IMR-90 (cell line): ENCODE measurements at regions not wholly inside any gene's neighbourhood (a gene's known extent, or its start where the extent isn't known, plus 50 kb on each side); places are given as distances from the start of the nearest gene placed in this dataset.

ENCODE experiments used
- ATAC-seq: fragments of 200-7000 bp; cut with Tn5 transposase; 2 replicates; pipeline ENCODE4 v1.9.1; 2020; ENCODE audit warnings: low read depth, mild to moderate bottlenecking, moderate library complexity
- BruUV-seq: library from RNA; stranded (reverse); fragments of 400-500 nt; replicated peaks from 2 replicates; lab custom pipeline; 2021; lab: Mats Ljungman, UMichigan
- CTCF ChIA-PET: fragments of 300-600 bp; formaldehyde crosslinking; extraction: SDS; loops from one replicate; lab custom pipeline; 2021; ENCODE audit warnings: antibody characterized with exemption; lab: Yijun Ruan, JAX
- POLR2A ChIA-PET: fragments of 300-600 bp; sonication (Branson Sonifier 250); formaldehyde crosslinking; loops from one replicate; lab custom pipeline; 2022; ENCODE audit warnings: antibody characterized with exemption; ENCODE audit not compliant: unreplicated experiment; lab: Charles Lee
- DNase-seq: peaks from one replicate; pipeline ENCODE4 v3.0.0; 2013
- H2AFZ ChIP-seq: replicated peaks from 2 replicates; pipeline ENCODE3; 2013; ENCODE audit warnings: low read length, mild to moderate bottlenecking; ENCODE audit not compliant: poor library complexity
- H2AK5ac ChIP-seq: 2 replicates; pipeline ENCODE4 v1.6.1; 2013; ENCODE audit warnings: low read depth, low read length, inconsistent platforms
- H2AK9ac ChIP-seq: replicated peaks from 2 replicates; pipeline ENCODE3; 2013; ENCODE audit warnings: mild to moderate bottlenecking, low read depth, low read length, moderate library complexity; ENCODE audit not compliant: poor library complexity
- H2BK120ac ChIP-seq: 2 replicates; pipeline ENCODE4 v1.6.1; 2013; ENCODE audit warnings: low read depth, low read length, inconsistent platforms
- H2BK15ac ChIP-seq: 3 replicates; pipeline ENCODE4 v1.6.1; 2013; ENCODE audit warnings: low read depth, low read length, inconsistent platforms
- H2BK20ac ChIP-seq: 2 replicates; pipeline ENCODE4 v1.6.1; 2013; ENCODE audit warnings: low read depth, mild to moderate bottlenecking, inconsistent platforms, low read length, moderate library complexity
- H2BK5ac ChIP-seq: 2 replicates; pipeline ENCODE4 v1.6.1; 2013; ENCODE audit warnings: mild to moderate bottlenecking, low read depth, low read length, inconsistent platforms; ENCODE audit not compliant: poor library complexity, severe bottlenecking
- H3K14ac ChIP-seq: replicated peaks from 2 replicates; pipeline ENCODE4 v1.6.1; 2013; ENCODE audit warnings: low read depth, low read length, inconsistent platforms
- H3K18ac ChIP-seq: 2 replicates; pipeline ENCODE4 v1.6.1; 2013; ENCODE audit warnings: low read depth, low read length, control low read depth
- H3K23ac ChIP-seq: 2 replicates; pipeline ENCODE4 v1.6.1; 2013; ENCODE audit warnings: low read depth, low read length, inconsistent platforms
- H3K27ac ChIP-seq: 2 replicates; pipeline ENCODE4 v1.5.1; 2013; ENCODE audit warnings: mild to moderate bottlenecking, control low read depth, low read length; ENCODE audit not compliant: insufficient read depth
- H3K27me3 ChIP-seq: 2 replicates; pipeline ENCODE4 v1.6.1; 2013; ENCODE audit warnings: low read length; ENCODE audit not compliant: control insufficient read depth, insufficient read depth
- H3K36me3 ChIP-seq: 2 replicates; pipeline ENCODE4 v1.6.1; 2013; ENCODE audit warnings: low read length, mixed read lengths; ENCODE audit not compliant: control insufficient read depth, insufficient read depth
- H3K4ac ChIP-seq: 2 replicates; pipeline ENCODE4 v1.6.1; 2013; ENCODE audit warnings: low read depth, low read length, inconsistent platforms
- H3K4me1 ChIP-seq: 2 replicates; pipeline ENCODE4 v1.6.1; 2013; ENCODE audit warnings: low read length, mixed read lengths; ENCODE audit not compliant: control insufficient read depth, insufficient read depth
- H3K4me2 ChIP-seq: 2 replicates; pipeline ENCODE4 v1.6.1; 2013; ENCODE audit warnings: low read depth, mild to moderate bottlenecking, control low read depth, low read length, moderate library complexity
- H3K4me3 ChIP-seq: 2 replicates; pipeline ENCODE4 v1.5.1; 2013; ENCODE audit warnings: low read depth, mild to moderate bottlenecking, control low read depth, low read length, moderate library complexity; ENCODE audit not compliant: insufficient read depth
- H3K56ac ChIP-seq: 2 replicates; pipeline ENCODE4 v1.6.1; 2013; ENCODE audit warnings: low read length, inconsistent platforms; ENCODE audit not compliant: insufficient read depth; ENCODE audit errors: extremely low read depth
- H3K79me1 ChIP-seq, 2 experiments: 2 replicates each; pipeline ENCODE4 v1.6.1; 2013; ENCODE audit warnings: low read length in 2 of 2, inconsistent platforms in 1 of 2, low read depth in 1 of 2
- H3K9ac ChIP-seq: 2 replicates; pipeline ENCODE4 v1.6.1; 2013; ENCODE audit warnings: low read depth, low read length, control low read depth
- H3K9me1 ChIP-seq: 2 replicates; pipeline ENCODE4 v1.6.1; 2013; ENCODE audit warnings: low read length, inconsistent platforms; ENCODE audit not compliant: insufficient read depth
- H3K9me3 ChIP-seq: 2 replicates; pipeline ENCODE4 v1.6.1; 2013; ENCODE audit warnings: low read length; ENCODE audit not compliant: control insufficient read depth, insufficient read depth
- H4K20me1 ChIP-seq: 2 replicates; pipeline ENCODE4 v1.6.1; 2013; ENCODE audit warnings: low read length, inconsistent platforms; ENCODE audit not compliant: insufficient read depth
- H4K5ac ChIP-seq: 2 replicates; pipeline ENCODE4 v1.6.1; 2013; ENCODE audit warnings: mild to moderate bottlenecking, low read depth, low read length, control low read depth
- H4K8ac ChIP-seq, 2 experiments: 2 replicates each; pipeline ENCODE4 v1.6.1; 2013; ENCODE audit warnings: low read depth in 2 of 2, low read length in 2 of 2, control low read depth in 1 of 2, inconsistent platforms in 1 of 2
- H4K91ac ChIP-seq: 2 replicates; pipeline ENCODE4 v1.6.1; 2013; ENCODE audit warnings: low read depth, low read length, inconsistent platforms; ENCODE audit not compliant: insufficient read depth
- BHLHE40 ChIP-seq: fragments of 150-350 bp; IDR thresholded peaks from 2 replicates; pipeline ENCODE4 v1.6.1; 2016; ENCODE audit warnings: mild to moderate bottlenecking, low read depth, low read length
- CEBPB ChIP-seq: IDR thresholded peaks from 2 replicates; pipeline ENCODE4 v1.6.1; 2012; ENCODE audit warnings: low read depth, low read length, improper control_type of control experiment
- CHD1 ChIP-seq: IDR thresholded peaks from 2 replicates; pipeline ENCODE4 v1.6.1; 2012; ENCODE audit warnings: low read depth, low read length, improper control_type of control experiment
- ELK1 ChIP-seq: fragments of 150-350 bp; IDR thresholded peaks from 2 replicates; pipeline ENCODE4 v1.6.1; 2016; ENCODE audit warnings: low read depth, mild to moderate bottlenecking, low read length, moderate library complexity, borderline replicate concordance
- FOS ChIP-seq: fragments of 150-350 bp; IDR thresholded peaks from 2 replicates; pipeline ENCODE4 v1.6.1; 2016; ENCODE audit warnings: low read depth, low read length
- MAFK ChIP-seq: IDR thresholded peaks from 2 replicates; pipeline ENCODE4 v1.6.1; 2012; ENCODE audit warnings: low read depth, low read length, improper control_type of control experiment
- MAZ ChIP-seq: IDR thresholded peaks from 2 replicates; pipeline ENCODE4 v1.6.1; 2012; ENCODE audit warnings: low read depth, mild to moderate bottlenecking, low read length, improper control_type of control experiment, moderate library complexity, borderline replicate concordance
- MXI1 ChIP-seq: IDR thresholded peaks from 2 replicates; pipeline ENCODE4 v1.6.1; 2012; ENCODE audit warnings: low read depth, mild to moderate bottlenecking, low read length, moderate library complexity, borderline replicate concordance
- NFE2L2 ChIP-seq: fragments of 150-350 bp; IDR thresholded peaks from 2 replicates; pipeline ENCODE4 v1.6.1; 2016; ENCODE audit warnings: low read depth, mild to moderate bottlenecking, low read length
- POLR2A ChIP-seq: IDR thresholded peaks from 2 replicates; pipeline ENCODE4 v1.6.1; 2012; ENCODE audit warnings: mild to moderate bottlenecking, low read depth, low read length
- RAD21 ChIP-seq: IDR thresholded peaks from 2 replicates; pipeline ENCODE4 v1.6.1; 2012; ENCODE audit warnings: low read length, improper control_type of control experiment
- RCOR1 ChIP-seq: IDR thresholded peaks from 2 replicates; pipeline ENCODE4 v1.6.1; 2012; ENCODE audit warnings: mild to moderate bottlenecking, low read length, improper control_type of control experiment; ENCODE audit not compliant: insufficient replicate concordance
- RFX5 ChIP-seq: IDR thresholded peaks from 2 replicates; pipeline ENCODE4 v1.8.0; 2012; ENCODE audit warnings: low read depth, mild to moderate bottlenecking, low read length, moderate library complexity
- SMC3 ChIP-seq: fragments of 150-350 bp; IDR thresholded peaks from 2 replicates; pipeline ENCODE4 v1.6.1; 2016; ENCODE audit warnings: low read depth, mild to moderate bottlenecking, antibody characterized with exemption, low read length, moderate library complexity
- USF2 ChIP-seq: fragments of 150-350 bp; IDR thresholded peaks from 2 replicates; pipeline ENCODE4 v1.6.1; 2017; ENCODE audit warnings: mild to moderate bottlenecking, antibody characterized with exemption, low read length, low read depth
- WGBS, 2 experiments: methylation state at CpG; one replicate each; pipeline versions ENCODE4 v1.1.5 to v1.1.7; 2013; ENCODE audit warnings: missing lambda C conversion rate in 2 of 2; ENCODE audit not compliant: insufficient read length in 1 of 2; ENCODE audit errors: extremely low coverage in 2 of 2; 5-methylcytosine and 5-hydroxymethylcytosine counted together
- dilution Hi-C: fragments of 300-500 bp; cut with HindIII; formaldehyde crosslinking; loops from one replicate; pipeline ENCODE4 v1.14.3; 2018; ENCODE audit warnings: low sequenced_read_pairs; ENCODE audit not compliant: unreplicated experiment
- in situ Hi-C: fragments of 300-500 bp; cut with MboI; formaldehyde crosslinking; loops from 3 replicates; pipeline ENCODE4 v1.14.3; 2019; ENCODE audit warnings: low sequenced_read_pairs, inconsistent platforms, mixed read lengths
- intact Hi-C: fragments of 100-400 bp; cut with micrococcal nuclease; formaldehyde crosslinking; loops from 2 replicates; pipeline ENCODE4 v1.10.0; 2022
- TF ChIP-seq, protein P1 (sequence below): conservative IDR thresholded peaks from 2 replicates; pipeline ENCODE4 v1.5.1; 2012; ENCODE audit warnings: mild to moderate bottlenecking, low read depth, low read length, improper control_type of control experiment

- Histone ChIP-seq H3K23ac (no peak overlapping the region), H2AK5ac (no peak overlapping the region), H2BK5ac (no peak overlapping the region), H3K18ac (no peak overlapping the region), H4K91ac (no peak overlapping the region), H3K9me1 (no peaks in the 10 kb centered on the region), H3K79me1 (no peaks in the 10 kb centered on the region), H3K4me3 (no peak overlapping the region), H4K20me1 (no peaks in the 10 kb centered on the region), H3K9me3 (no peaks in the 10 kb centered on the region), H3K27ac (no peak overlapping the region), H3K27me3 (no peaks in the 10 kb centered on the region), H4K5ac (no peak overlapping the region), H3K4me2 (no peak overlapping the region), H2BK20ac (no peak overlapping the region), H4K8ac (no peak overlapping the region), H2AK9ac (no peak overlapping the region), H3K14ac (no peak overlapping the region), H3K36me3 (no peaks in the 10 kb centered on the region), H2BK120ac (no peak overlapping the region), H3K56ac (no peak overlapping the region), H2AFZ (no peak overlapping the region), H2BK15ac (no peak overlapping the region), H3K9ac (no peak overlapping the region), H3K4me1 (no peaks in the 10 kb centered on the region; the same call in 1 of the 2 replicates), H3K4ac (no peak overlapping the region)
- ATAC-seq (no peak), DNase-seq (no peak)
- no CpG with 5 or more reads among the region's 3 CpGs for WGBS, 2 experiments
- no TSS peak for BruUV-seq
- TF ChIP-seq CEBPB (no peak), ELK1 (no peak), SMC3 (no peak), POLR2A (no peak), MAZ (no peak), RFX5 (no peak), RCOR1 (no peak), RAD21 (no peak), MAFK (no peak), CHD1 (no peak), USF2 (no peak), NFE2L2 (no peak), BHLHE40 (no peak), MXI1 (no peak), FOS (no peak)
- TF ChIP-seq, protein P1, sequence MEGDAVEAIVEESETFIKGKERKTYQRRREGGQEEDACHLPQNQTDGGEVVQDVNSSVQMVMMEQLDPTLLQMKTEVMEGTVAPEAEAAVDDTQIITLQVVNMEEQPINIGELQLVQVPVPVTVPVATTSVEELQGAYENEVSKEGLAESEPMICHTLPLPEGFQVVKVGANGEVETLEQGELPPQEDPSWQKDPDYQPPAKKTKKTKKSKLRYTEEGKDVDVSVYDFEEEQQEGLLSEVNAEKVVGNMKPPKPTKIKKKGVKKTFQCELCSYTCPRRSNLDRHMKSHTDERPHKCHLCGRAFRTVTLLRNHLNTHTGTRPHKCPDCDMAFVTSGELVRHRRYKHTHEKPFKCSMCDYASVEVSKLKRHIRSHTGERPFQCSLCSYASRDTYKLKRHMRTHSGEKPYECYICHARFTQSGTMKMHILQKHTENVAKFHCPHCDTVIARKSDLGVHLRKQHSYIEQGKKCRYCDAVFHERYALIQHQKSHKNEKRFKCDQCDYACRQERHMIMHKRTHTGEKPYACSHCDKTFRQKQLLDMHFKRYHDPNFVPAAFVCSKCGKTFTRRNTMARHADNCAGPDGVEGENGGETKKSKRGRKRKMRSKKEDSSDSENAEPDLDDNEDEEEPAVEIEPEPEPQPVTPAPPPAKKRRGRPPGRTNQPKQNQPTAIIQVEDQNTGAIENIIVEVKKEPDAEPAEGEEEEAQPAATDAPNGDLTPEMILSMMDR = no peak
- POLR2A ChIA-PET = no interaction called here
- intact Hi-C loops (no loop called here), in situ Hi-C loops (no loop called here), dilution Hi-C loops (no loop called here)
- CTCF ChIA-PET = interaction anchor here (0.9 to 1.2 kb wide), 2 partner anchors 9 to 19 kb away, joined by 3 read pairs; no protein-coding TSS in a partner anchor
These were observed 878.0 kb upstream of the GOT2 start for GRCh38 chr16:59612094-59612493.
